GM21367 (cell line): ENCODE measurements at regions not wholly inside any gene's neighbourhood (a gene's known extent, or its start where the extent isn't known, plus 50 kb on each side); places are given as distances from the start of the nearest gene placed in this dataset.
"Not testable (repeated sequence)": the region's sequence is repeated elsewhere in the genome, so short reads cannot be mapped to it uniquely, and the experiment has no call there.

Experiments used
- ATAC-seq: cut with Tn5 transposase; IDR thresholded peaks from one replicate; pipeline ENCODE4 v1.9.1; 2021; ENCODE audit not compliant: unreplicated experiment

DNA sequence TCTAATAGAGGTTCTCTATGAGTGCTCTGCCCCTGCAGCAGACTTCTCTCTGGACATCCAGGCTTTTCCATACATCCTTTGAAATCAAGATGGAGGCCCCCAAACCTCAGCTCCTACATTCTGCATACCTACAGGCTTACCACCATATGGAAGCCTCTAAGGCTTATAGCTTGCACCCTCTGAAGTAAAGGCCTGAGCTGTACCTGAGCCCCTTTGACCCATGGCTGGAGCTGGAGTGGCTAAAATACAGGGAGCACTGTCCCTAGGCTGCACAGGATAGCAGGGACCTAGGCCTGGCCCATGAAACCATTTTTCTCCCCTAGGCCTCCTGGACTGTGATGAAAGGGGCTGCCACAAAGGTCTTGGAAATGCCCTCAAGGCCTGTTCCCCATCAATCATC, 1086.1 kb upstream of the MIR17HG start:
- ATAC-seq: no peak

GRCh38 chr13:90270226-90270625, 1077.3 kb upstream of the MIR17HG start:
- no peak for ATAC-seq

DNA sequence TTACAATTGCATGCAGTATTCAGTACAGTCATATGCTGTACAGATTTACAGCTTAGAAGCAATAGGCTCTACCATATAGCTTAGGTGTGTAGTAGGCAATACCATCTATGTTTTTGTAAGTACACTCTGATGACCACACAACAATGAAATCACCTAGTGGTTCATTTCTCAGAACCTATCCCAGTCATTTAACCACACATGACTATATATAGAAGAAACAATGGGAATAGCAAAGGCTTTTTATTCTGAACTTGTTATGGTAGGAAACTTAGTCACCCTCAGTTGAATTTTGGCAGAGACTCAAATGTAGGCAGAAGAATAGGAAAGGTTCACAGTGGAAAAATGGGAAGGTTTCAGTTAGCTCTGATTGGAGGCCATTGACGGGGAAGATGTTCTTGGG, 1075.1 kb upstream of the MIR17HG start:
- no peak for ATAC-seq

DNA sequence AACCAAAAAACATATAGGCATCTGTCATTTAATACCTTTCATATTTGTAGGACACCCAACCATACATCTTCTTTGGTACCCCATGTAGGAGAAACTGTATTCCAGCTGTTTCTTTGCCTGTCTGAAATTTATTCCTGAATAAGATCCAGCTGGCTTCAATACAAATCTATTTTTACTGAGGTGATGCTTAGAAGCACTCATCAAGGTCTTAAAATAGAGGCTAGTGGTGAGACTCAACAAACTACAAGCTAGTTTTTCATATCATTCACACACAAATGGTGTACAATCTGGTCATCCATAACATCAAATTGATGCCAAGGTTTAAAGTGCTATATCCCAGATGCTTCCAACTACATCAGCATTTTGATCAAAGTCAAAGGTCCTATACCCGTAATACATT, 1071.3 kb upstream of the MIR17HG start:
- ATAC-seq: no peak

GRCh38 chr13:90278231-90278630, 1069.3 kb upstream of the MIR17HG start:
- ATAC-seq: not testable (repeated sequence)

DNA sequence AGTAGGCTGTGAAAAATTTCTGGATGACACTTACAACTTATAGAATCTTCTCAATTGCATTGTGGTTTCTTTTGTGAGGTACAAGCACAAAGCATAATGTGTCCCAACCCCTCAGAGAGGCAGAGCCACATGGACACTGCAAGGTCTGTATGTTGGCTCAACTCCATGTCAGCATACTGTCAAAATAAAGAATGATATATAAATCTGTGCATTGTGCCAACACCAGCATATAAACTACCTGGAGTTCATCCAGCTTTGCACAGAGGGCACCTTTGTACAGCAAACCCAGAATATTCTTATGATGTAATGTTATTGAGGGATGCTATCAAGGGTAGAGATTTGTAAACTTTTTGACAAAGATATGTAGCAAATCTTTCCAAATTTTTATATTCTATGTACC, 1065.8 kb upstream of the MIR17HG start:
- ATAC-seq: no peak

DNA sequence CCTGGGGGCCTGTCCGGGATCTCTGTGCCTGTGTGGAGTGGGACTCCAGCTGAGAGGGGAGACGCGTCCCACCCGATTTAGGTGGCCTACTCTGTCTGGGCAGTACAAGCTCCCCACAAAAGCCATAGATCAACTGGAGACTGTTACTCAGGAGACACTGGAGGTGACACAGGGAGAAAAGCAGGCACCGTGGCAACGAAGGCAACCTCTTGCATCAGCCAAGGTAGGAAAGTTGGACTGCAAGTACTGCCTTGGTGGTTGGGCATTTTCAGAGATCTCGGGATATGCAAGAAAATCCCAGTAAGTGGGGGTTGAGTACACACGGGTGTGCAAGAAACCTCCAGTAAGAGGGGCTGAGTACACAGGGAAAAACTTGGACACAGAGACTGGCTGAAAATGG, 1060.0 kb upstream of the MIR17HG start:
- ATAC-seq: no peak

DNA sequence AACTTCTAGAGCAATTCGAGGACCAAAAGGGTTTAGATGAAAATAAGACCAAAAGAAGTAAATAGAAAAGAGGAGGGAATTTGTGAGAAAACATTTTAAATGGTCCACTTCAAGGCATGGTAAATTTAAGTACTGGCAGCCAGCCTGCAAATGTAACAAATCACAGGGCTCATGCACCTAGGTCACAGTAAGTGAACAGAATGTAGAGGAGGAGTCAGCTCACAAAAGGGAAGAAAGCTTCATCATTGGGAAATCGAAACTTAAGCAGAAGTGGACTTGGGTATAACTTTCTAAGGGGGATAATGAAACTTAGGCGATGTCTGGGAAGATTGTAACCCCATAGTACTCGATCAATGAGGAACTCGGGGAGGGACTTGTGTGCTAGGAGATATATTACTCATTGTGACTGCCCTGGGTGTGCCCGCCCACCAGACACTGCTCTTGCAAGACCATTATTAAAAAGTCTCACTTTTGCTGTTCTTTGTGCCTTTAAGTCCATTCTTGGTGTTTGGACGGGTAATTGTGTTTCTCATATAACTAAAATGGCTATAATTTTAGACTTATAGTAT, 1053.6 kb upstream of the MIR17HG start:
- ATAC-seq: no peak

DNA sequence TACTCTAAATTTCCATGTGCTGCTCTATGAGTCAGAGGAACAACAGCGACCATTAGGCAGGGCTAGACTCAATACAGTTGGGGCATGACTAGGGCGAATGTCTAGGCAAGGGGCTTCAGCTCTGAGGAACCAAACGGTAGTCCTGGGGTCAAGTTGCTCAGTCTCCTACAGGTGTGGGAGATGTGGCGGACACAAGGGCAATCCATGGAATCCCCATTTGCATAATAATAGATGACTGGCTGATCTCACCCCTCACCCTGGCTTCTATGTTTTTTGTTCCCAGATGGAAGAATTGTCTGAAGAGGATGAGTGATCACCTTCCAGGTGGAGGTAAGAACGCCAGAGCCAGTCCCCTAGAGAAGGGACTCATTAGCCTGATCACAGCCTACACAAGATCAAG, 1048.2 kb upstream of the MIR17HG start:
- ATAC-seq: no peak

DNA sequence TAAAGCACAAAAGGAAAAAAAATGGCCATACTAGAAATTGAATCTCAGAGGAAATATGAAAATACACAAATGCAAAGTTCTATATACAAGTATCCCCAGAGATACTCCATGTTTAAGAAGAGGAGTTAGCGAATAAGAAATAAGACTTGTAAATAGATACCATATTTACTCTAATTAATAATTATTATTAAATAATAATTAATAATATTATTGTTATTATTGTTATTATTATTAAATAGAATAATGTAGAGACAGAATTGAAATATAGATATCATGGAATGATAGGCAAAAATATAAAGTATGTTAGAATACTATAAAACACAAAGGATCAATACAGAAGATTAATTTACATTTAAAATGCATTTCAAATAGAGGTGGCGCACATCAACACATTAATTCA, 1047.5 kb upstream of the MIR17HG start:
- no peak for ATAC-seq

GRCh38 chr13:90302107-90302506, 1045.4 kb upstream of the MIR17HG start:
- ATAC-seq: no peak

GRCh38 chr13:90305796-90306195, 1041.7 kb upstream of the MIR17HG start:
- ATAC-seq: no peak

DNA sequence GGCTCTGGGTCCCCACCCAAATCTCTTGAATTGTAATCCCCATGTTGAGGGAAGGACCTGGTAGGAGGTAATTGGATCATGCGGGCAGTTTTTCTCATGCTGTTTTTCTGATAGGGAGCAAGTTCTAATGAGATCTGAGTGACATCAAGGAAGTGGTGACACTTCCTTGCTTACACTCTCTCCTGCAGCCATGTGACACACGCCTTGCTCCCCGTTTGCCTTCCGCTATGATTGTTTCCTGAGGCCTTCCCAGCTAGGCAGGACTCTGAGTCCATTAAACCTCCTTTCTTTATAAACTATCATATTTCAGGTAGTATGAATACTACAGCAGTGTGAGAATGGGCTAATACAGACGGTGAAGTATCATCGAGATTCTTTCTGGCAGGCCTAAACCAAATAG, 1040.4 kb upstream of the MIR17HG start:
- ATAC-seq: no peak

- ATAC-seq: no peak
Observed at GRCh38 chr13:90308249-90308648, 1039.2 kb upstream of the MIR17HG start.

DNA sequence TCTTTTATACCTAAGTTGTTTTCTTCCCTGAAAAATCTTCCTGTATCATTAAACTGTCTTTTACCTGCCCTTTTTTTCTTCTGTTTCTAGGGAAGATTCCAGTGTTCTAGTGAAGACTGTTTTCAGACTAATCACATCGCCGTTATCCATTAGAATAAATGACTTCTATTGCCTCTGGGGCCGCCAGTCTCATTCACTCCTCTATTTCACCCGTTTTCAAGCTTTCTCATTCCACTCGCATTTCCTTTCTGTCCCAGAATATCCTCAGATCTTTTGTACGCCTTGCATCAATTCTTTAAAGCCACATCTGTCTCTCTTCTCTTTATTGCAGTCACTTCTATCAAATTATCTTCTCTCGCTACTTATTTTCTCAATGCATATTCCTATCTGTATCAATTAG, 1035.6 kb upstream of the MIR17HG start:
- no peak for ATAC-seq

GRCh38 chr13:90315061-90315460, 1032.4 kb upstream of the MIR17HG start:
- ATAC-seq: no peak

GRCh38 chr13:90320664-90321063, 1026.8 kb upstream of the MIR17HG start:
- no peak for ATAC-seq

- no peak for ATAC-seq
Observed at GRCh38 chr13:90321281-90321931, 1026.1 kb upstream of the MIR17HG start.

DNA sequence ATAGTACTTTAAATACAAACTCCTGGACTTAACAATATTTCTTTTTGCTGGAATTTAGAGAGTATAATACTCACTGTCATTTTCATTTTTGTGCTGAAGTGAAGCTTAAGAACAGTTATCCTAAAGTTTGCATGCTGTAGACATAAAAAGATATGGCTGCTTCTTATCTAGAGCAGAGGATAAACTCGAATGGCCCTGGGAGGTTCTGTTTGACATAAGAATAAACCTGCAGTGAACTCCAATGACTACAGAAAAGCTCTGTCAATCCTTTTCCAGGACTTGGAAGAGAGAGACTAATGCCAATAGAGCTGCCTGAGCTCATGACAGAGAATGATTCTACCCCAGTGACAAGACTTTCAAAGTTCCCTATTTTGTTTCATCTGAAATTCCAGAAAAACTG, 1017.8 kb upstream of the MIR17HG start:
- ATAC-seq: no peak

GRCh38 chr13:90331974-90332373, 1015.5 kb upstream of the MIR17HG start:
- no peak for ATAC-seq

DNA sequence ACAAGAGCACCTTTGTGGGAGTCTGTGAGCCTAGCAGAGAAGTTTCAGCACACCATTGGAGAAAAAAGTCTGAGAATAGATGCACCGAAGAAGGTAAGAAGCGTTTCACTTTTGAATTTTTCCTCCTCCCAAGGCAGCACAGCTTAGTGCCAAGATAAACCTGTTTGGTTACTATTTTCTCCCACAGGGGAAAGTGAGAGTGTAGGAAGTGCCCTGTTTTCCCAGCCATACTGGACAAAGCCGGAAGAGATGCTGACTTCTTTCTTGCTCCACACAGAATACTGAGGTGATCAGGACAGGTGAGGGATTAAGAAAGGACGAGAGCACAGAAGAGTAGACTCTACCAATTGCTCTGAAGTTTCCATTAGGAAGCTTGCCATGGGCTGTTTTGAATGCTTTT, 1011.0 kb upstream of the MIR17HG start:
- no peak for ATAC-seq

DNA sequence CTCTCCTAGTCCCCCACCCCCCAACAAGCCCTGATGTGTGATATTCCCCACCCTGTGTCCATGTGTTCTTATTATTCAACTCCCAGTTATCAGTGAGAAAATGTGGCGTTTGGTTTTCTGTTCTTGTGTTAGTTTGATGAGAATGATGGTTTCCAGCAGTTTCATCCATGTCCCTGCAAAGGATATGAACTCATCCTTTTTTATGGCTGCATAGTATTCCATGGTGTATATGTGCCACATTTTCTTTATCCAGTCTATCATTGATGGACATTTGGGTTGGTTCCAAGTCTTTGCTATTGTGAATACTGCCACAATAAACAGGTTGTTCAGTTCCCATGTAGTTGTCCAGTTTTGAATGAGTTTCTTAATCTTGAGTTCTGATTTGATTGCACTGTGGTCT, 1006.1 kb upstream of the MIR17HG start:
- not testable (repeated sequence) for ATAC-seq

GRCh38 chr13:90348477-90349136, 998.9 kb upstream of the MIR17HG start:
- ATAC-seq: not testable (repeated sequence)
